Panc1 (cell line): ENCODE measurements at regions not wholly inside any gene's neighbourhood (a gene's known extent, or its start where the extent isn't known, plus 50 kb on each side); places are given as distances from the start of the nearest gene placed in this dataset.

ENCODE experiments used
- ATAC-seq: fragments of 200-7000 bp; cut with Tn5 transposase; 2 replicates; pipeline ENCODE4 v1.9.1; 2020; ENCODE audit warnings: mild to moderate bottlenecking, moderate library complexity
- BruUV-seq: library from RNA; stranded (reverse); fragments of 400-500 nt; replicated peaks from 2 replicates; lab custom pipeline; 2021; lab: Mats Ljungman, UMichigan
- CTCF ChIA-PET: fragments of 300-600 bp; sonication (Branson Sonifier 250); formaldehyde crosslinking; loops from one replicate; lab custom pipeline; 2022; ENCODE audit warnings: antibody characterized with exemption; lab: Charles Lee
- POLR2A ChIA-PET: fragments of 300-600 bp; sonication (Branson Sonifier 250); formaldehyde crosslinking; loops from one replicate; lab custom pipeline; 2022; ENCODE audit warnings: antibody characterized with exemption; lab: Charles Lee
- DNase-seq: peaks from one replicate; pipeline ENCODE4 v3.0.0-alpha.2; 2010; ENCODE audit warnings: low read depth, low spot score
- H3K27ac ChIP-seq: 2 replicates; pipeline ENCODE4 v1.5.1; 2011; ENCODE audit warnings: mild to moderate bottlenecking, low read length, inconsistent platforms
- H3K27me3 ChIP-seq: fragments of 200-500 bp; sonication (Bioruptor generic); 2 replicates; pipeline ENCODE4 v1.6.0; 2014; ENCODE audit warnings: low read length, inconsistent platforms; ENCODE audit not compliant: control insufficient read depth, insufficient read depth
- H3K36me3 ChIP-seq: fragments of 200-500 bp; sonication (Bioruptor generic); 2 replicates; pipeline ENCODE4 v1.5.1; 2014; ENCODE audit warnings: inconsistent platforms, mild to moderate bottlenecking, low read length, moderate library complexity; ENCODE audit not compliant: control insufficient read depth, insufficient read depth
- H3K4me1 ChIP-seq: 2 replicates; pipeline ENCODE4 v1.5.1; 2011; ENCODE audit warnings: inconsistent platforms, mild to moderate bottlenecking, low read length, moderate library complexity; ENCODE audit not compliant: control insufficient read depth, insufficient read depth
- H3K4me3 ChIP-seq, 2 experiments: 2 replicates each; pipeline ENCODE4 v1.5.1; 2011 to 2012; ENCODE audit warnings: low read depth in 2 of 2, low read length in 2 of 2, mild to moderate bottlenecking in 2 of 2, inconsistent platforms in 1 of 2, moderate library complexity in 1 of 2
- H3K9me3 ChIP-seq: fragments of 200-500 bp; sonication (Bioruptor generic); 2 replicates; pipeline ENCODE4 v1.5.1; 2014; ENCODE audit warnings: low read depth, mild to moderate bottlenecking, inconsistent platforms, low read length, moderate library complexity; ENCODE audit not compliant: control insufficient read depth, insufficient read depth
- POLR2AphosphoS5 ChIP-seq: IDR thresholded peaks from 2 replicates; pipeline ENCODE4 v1.6.1; 2012; ENCODE audit warnings: mild to moderate bottlenecking, low read depth, low read length, moderate library complexity
- REST ChIP-seq, 2 experiments: IDR thresholded peaks; 2 replicates each; pipeline ENCODE4 v1.6.1; 2011 to 2012; ENCODE audit warnings: low read depth in 2 of 2, control low read depth in 1 of 2, low read length in 1 of 2, mild to moderate bottlenecking in 1 of 2, moderate library complexity in 1 of 2; ENCODE audit not compliant: insufficient read depth in 1 of 2
- SIN3A ChIP-seq: IDR thresholded peaks from 2 replicates; pipeline ENCODE4 v1.6.1; 2012; ENCODE audit warnings: low read depth, mild to moderate bottlenecking, low read length, moderate library complexity, borderline replicate concordance; ENCODE audit not compliant: insufficient read depth
- TCF7L2 ChIP-seq: IDR thresholded peaks from 2 replicates; pipeline ENCODE4 v1.6.1; 2011; ENCODE audit warnings: mild to moderate bottlenecking, low read depth, low read length, inconsistent platforms
- in situ Hi-C: cut with HindIII; loops from 2 replicates; pipeline ENCODE4 v1.10.0; 2016; ENCODE audit warnings: low sequenced_read_pairs, low pct_unique_long_range_greater_than_20kb
- intact Hi-C: fragments of 100-400 bp; cut with micrococcal nuclease; formaldehyde crosslinking; loops from one replicate; pipeline ENCODE4 v1.10.0; 2022; ENCODE audit not compliant: unreplicated experiment
- TF ChIP-seq, protein P1 (sequence below): fragments of 450-650 bp; IDR thresholded peaks from 2 replicates; pipeline ENCODE4 v1.5.1; 2017; ENCODE audit warnings: mild to moderate bottlenecking

- BruUV-seq, result no TSS peak
- intact Hi-C loops, result no loop called here
- TF ChIP-seq POLR2AphosphoS5 (no peak), SIN3A (no peak), TCF7L2 (no peak), REST (IDR thresholded peaks at IDR 0.05; ENCODE audit: insufficient read depth in 1 of 2, low read depth in 2 of 2, low read length in 1 of 2) (no peak)
- TF ChIP-seq, protein P1, sequence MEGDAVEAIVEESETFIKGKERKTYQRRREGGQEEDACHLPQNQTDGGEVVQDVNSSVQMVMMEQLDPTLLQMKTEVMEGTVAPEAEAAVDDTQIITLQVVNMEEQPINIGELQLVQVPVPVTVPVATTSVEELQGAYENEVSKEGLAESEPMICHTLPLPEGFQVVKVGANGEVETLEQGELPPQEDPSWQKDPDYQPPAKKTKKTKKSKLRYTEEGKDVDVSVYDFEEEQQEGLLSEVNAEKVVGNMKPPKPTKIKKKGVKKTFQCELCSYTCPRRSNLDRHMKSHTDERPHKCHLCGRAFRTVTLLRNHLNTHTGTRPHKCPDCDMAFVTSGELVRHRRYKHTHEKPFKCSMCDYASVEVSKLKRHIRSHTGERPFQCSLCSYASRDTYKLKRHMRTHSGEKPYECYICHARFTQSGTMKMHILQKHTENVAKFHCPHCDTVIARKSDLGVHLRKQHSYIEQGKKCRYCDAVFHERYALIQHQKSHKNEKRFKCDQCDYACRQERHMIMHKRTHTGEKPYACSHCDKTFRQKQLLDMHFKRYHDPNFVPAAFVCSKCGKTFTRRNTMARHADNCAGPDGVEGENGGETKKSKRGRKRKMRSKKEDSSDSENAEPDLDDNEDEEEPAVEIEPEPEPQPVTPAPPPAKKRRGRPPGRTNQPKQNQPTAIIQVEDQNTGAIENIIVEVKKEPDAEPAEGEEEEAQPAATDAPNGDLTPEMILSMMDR, result no peak
- Histone ChIP-seq H3K27ac (no peak overlapping the region), H3K9me3 (no peaks in the 10 kb centered on the region), H3K4me3 (no peak overlapping the region), H3K36me3 (no peaks in the 10 kb centered on the region), H3K4me1 (no peaks in the 10 kb centered on the region), H3K27me3 (peaks cover 3% of the 10 kb centered on the region)
- ChIA-PET POLR2A (interaction anchor here (0.6 kb wide), 1 partner anchor 48 kb away, joined by 4 read pairs; no protein-coding TSS in a partner anchor), CTCF (interaction anchor here (0.6 kb wide), 1 partner anchor 342 kb away, joined by 8 read pairs; no protein-coding TSS in a partner anchor)
- in situ Hi-C loops, result no loop called here
- ATAC-seq (no peak), DNase-seq (no peak)
These were observed 100.8 kb upstream of the DAAM1 start for GRCh38 chr14:59087711-59088110.

DNA sequence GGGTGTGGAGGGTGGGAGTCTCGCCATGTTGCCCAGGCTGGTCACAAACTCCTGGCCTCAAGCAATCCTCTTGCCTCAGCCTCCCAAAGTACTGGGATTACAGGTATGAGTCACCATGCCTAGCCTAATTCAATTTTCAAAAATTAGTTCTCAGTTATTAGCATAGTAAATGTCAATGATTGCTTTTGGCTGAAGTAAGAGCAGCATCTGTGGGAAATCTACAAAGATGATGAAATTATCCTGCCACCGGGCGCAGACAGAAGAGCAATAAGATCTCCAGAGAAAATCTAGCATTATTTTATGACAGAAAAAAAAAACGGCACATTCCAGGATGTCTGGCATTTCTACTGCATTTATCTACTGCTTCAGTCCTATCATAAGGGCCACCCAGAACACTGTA, 97.9 kb upstream of the DAAM1 start:
- no peak overlapping the region for H3K27ac ChIP-seq
- H3K27me3 ChIP-seq, result peaks cover 3% of the 10 kb centered on the region
- no peaks in the 10 kb centered on the region for H3K9me3 ChIP-seq
- no peak for TF ChIP-seq SIN3A
- no peak for TF ChIP-seq REST (IDR thresholded peaks at IDR 0.05; ENCODE audit: insufficient read depth in 1 of 2, low read depth in 2 of 2, low read length in 1 of 2)
- TF ChIP-seq TCF7L2, result no peak
- TF ChIP-seq, protein P1, result no peak
- TF ChIP-seq POLR2AphosphoS5, result no peak
- no peaks in the 10 kb centered on the region for H3K4me1 ChIP-seq
- intact Hi-C loops (no loop called here), in situ Hi-C loops (no loop called here)
- no peak for DNase-seq
- BruUV-seq, result no TSS peak
- POLR2A ChIA-PET, result no interaction called here
- CTCF ChIA-PET, result no interaction called here
- H3K36me3 ChIP-seq, result no peaks in the 10 kb centered on the region
- no peak overlapping the region for H3K4me3 ChIP-seq
- ATAC-seq, result no peak
